Thyroid gland (tissue), 4 donors: ENCODE measurements at regions not wholly inside any gene's neighbourhood (a gene's known extent, or its start where the extent isn't known, plus 50 kb on each side); places are given as distances from the start of the nearest gene placed in this dataset.

Experiments used
- POLR2A ChIP-seq, 2 donors: fragments of 450-650 bp; IDR thresholded peaks; one replicate each; pipeline ENCODE4 v1.6.1; 2017; ENCODE audit warnings: antibody characterized with exemption in 2 of 2, mild to moderate bottlenecking in 2 of 2, moderate library complexity in 1 of 2
- TF ChIP-seq, protein P1 (sequence below), 6 experiments: fragments of 200-600 bp in 3 of 6; fragments of 450-650 bp in 3 of 6; sonication (generic) in 3 of 6; IDR thresholded peaks; one replicate each; pipeline ENCODE4 v1.5.1; 2016 to 2019; ENCODE audit warnings: antibody characterized with exemption in 6 of 6, mild to moderate bottlenecking in 2 of 6, inconsistent platforms in 1 of 6, moderate library complexity in 1 of 6

- TF ChIP-seq, protein P1, sequence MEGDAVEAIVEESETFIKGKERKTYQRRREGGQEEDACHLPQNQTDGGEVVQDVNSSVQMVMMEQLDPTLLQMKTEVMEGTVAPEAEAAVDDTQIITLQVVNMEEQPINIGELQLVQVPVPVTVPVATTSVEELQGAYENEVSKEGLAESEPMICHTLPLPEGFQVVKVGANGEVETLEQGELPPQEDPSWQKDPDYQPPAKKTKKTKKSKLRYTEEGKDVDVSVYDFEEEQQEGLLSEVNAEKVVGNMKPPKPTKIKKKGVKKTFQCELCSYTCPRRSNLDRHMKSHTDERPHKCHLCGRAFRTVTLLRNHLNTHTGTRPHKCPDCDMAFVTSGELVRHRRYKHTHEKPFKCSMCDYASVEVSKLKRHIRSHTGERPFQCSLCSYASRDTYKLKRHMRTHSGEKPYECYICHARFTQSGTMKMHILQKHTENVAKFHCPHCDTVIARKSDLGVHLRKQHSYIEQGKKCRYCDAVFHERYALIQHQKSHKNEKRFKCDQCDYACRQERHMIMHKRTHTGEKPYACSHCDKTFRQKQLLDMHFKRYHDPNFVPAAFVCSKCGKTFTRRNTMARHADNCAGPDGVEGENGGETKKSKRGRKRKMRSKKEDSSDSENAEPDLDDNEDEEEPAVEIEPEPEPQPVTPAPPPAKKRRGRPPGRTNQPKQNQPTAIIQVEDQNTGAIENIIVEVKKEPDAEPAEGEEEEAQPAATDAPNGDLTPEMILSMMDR (IDR thresholded peaks at IDR 0.05), result peak; percentile 18 to 85 (median 68)
- no peak for TF ChIP-seq POLR2A (IDR thresholded peaks at IDR 0.05)
Observed at GRCh38 chr12:59087077-59087673, 166.9 kb upstream of the LRIG3 start.
